COLO668 (cell line): ENCODE measurements at regions not wholly inside any gene's neighbourhood (a gene's known extent, or its start where the extent isn't known, plus 50 kb on each side); places are given as distances from the start of the nearest gene placed in this dataset.

ENCODE experiments used
- DNase-seq: peaks from one replicate; lab custom pipeline; 2025; ENCODE audit not compliant: unreplicated experiment; lab: John Stamatoyannopoulos, UW

- DNase-seq = no peak
Measured at GRCh38 chr2:235389626-235390025, 104.2 kb upstream of the AGAP1 start.

GRCh38 chr2:235390108-235390815 lies 103.6 kb upstream of the AGAP1 start:
- no peak for DNase-seq

- no peak for DNase-seq
Measured at GRCh38 chr2:235390816-235391194, 103.0 kb upstream of the AGAP1 start.

GRCh38 chr2:235391921-235392615 lies 101.8 kb upstream of the AGAP1 start:
- DNase-seq = no peak

- DNase-seq = no peak
Measured at GRCh38 chr2:235394278-235394828, 99.5 kb upstream of the AGAP1 start.

- no peak for DNase-seq
Measured at GRCh38 chr2:235396071-235396846, 97.6 kb upstream of the AGAP1 start.

- DNase-seq = no peak
Measured at GRCh38 chr2:235398321-235398720, 95.5 kb upstream of the AGAP1 start.

GRCh38 chr2:235399895-235400294 lies 93.9 kb upstream of the AGAP1 start:
- DNase-seq = no peak

- no peak for DNase-seq
Measured at GRCh38 chr2:235402422-235402821, 91.4 kb upstream of the AGAP1 start.

GRCh38 chr2:235405612-235406361 lies 88.1 kb upstream of the AGAP1 start:
- no peak for DNase-seq

- DNase-seq = no peak
Measured at GRCh38 chr2:235406430-235406829, 87.4 kb upstream of the AGAP1 start.

GRCh38 chr2:235411905-235412485 lies 81.8 kb upstream of the AGAP1 start:
- DNase-seq = no peak

GRCh38 chr2:235413064-235413463 lies 80.8 kb upstream of the AGAP1 start:
- DNase-seq = no peak

- DNase-seq = peak; percentile 74
Measured at GRCh38 chr2:235414422-235414821, 79.4 kb upstream of the AGAP1 start.

- DNase-seq = peak; percentile 21
Measured at GRCh38 chr2:235416858-235417499, 76.9 kb upstream of the AGAP1 start.

GRCh38 chr2:235418918-235419317 lies 74.9 kb upstream of the AGAP1 start:
- no peak for DNase-seq

GRCh38 chr2:235419996-235420395 lies 73.8 kb upstream of the AGAP1 start:
- no peak for DNase-seq

GRCh38 chr2:235421618-235422017 lies 72.2 kb upstream of the AGAP1 start:
- DNase-seq = peak; percentile 42

- no peak for DNase-seq
Measured at GRCh38 chr2:235430366-235431083, 63.3 kb upstream of the AGAP1 start.
